ENCODE measurements at regions not wholly inside any gene's neighbourhood (a gene's known extent, or its start where the extent isn't known, plus 50 kb on each side); places are given as distances from the start of the nearest gene placed in this dataset.

DNA sequence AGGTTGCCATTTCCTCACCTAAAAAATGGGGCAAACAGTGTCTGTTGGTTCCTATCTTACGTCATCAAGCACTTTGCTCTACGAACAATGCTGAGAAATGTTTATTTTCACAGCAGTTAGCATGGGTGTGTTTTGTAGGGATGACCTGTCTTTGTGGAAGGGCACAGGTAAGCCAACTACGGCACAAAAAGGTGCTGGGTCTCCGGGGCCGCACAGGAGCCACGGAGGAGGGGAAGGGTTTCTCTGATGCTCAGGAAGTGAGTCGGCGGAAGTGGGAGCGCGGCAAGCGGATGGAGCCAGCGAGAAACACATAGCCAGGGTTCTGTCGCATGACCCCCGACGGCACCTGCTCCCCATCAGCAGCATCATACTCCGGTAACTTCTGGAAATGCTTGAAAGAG lies 65.6 kb upstream of the TCL1B start:
- no peak for TF ChIP-seq ZFP36 (IDR thresholded peaks at IDR 0.05; ENCODE audit: borderline replicate concordance, partially characterized antibody)
- TF ChIP-seq, protein P1, sequence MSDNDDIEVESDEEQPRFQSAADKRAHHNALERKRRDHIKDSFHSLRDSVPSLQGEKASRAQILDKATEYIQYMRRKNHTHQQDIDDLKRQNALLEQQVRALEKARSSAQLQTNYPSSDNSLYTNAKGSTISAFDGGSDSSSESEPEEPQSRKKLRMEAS (IDR thresholded peaks at IDR 0.05) = no peak
- no peak for TF ChIP-seq REST (IDR thresholded peaks at IDR 0.05)
- TF ChIP-seq, protein P2, sequence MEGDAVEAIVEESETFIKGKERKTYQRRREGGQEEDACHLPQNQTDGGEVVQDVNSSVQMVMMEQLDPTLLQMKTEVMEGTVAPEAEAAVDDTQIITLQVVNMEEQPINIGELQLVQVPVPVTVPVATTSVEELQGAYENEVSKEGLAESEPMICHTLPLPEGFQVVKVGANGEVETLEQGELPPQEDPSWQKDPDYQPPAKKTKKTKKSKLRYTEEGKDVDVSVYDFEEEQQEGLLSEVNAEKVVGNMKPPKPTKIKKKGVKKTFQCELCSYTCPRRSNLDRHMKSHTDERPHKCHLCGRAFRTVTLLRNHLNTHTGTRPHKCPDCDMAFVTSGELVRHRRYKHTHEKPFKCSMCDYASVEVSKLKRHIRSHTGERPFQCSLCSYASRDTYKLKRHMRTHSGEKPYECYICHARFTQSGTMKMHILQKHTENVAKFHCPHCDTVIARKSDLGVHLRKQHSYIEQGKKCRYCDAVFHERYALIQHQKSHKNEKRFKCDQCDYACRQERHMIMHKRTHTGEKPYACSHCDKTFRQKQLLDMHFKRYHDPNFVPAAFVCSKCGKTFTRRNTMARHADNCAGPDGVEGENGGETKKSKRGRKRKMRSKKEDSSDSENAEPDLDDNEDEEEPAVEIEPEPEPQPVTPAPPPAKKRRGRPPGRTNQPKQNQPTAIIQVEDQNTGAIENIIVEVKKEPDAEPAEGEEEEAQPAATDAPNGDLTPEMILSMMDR (IDR thresholded peaks at IDR 0.05) = no peak
- no peak for TF ChIP-seq HMGXB4 (CRISPR knock-in tag; IDR thresholded peaks at IDR 0.05; ENCODE audit: borderline replicate concordance)
- no peak for TF ChIP-seq POLR2A (IDR thresholded peaks at IDR 0.05; ENCODE audit: low read length)
- no peak for TF ChIP-seq POLR2AphosphoS2 (conservative IDR thresholded peaks at IDR 0.05; ENCODE audit: low read length)
- TF ChIP-seq EP300 (IDR thresholded peaks at IDR 0.05) = no peak
- no peak for TF ChIP-seq CEBPB (IDR thresholded peaks at IDR 0.05)
- TF ChIP-seq PHF8 (IDR thresholded peaks at IDR 0.05; ENCODE audit: borderline replicate concordance, low read depth) = no peak
- no peak for TF ChIP-seq JUN (IDR thresholded peaks at IDR 0.05)
- no peak for TF ChIP-seq PBX3 (IDR thresholded peaks at IDR 0.05)
- no peak for TF ChIP-seq BHLHE40 (IDR thresholded peaks at IDR 0.05; ENCODE audit: low read depth, low read length)
- TF ChIP-seq RCOR1 (IDR thresholded peaks at IDR 0.05; ENCODE audit: low read depth, low read length) = no peak

All from A549 (cell line).